ENCODE measurements at regions not wholly inside any gene's neighbourhood (a gene's known extent, or its start where the extent isn't known, plus 50 kb on each side); places are given as distances from the start of the nearest gene placed in this dataset.

- Histone ChIP-seq H3K9me1 (replicated peaks; ENCODE audit: control insufficient read depth, extremely low read depth, insufficient read depth, low read length) (no peaks in the 10 kb centered on the region), H3K36me3 (ENCODE audit: control insufficient read depth in 2 of 2, extremely low read depth in 1 of 2, insufficient read depth in 2 of 2, low read length in 2 of 2) (no peaks in the 10 kb centered on the region), H3K4me2 (ENCODE audit: insufficient read depth, low read length) (no peak overlapping the region), H3K27ac (ENCODE audit: insufficient read depth, low read depth, low read length) (no peak overlapping the region), H3K27me3 (ENCODE audit: control insufficient read depth in 2 of 2, insufficient read depth in 2 of 2, low read length in 2 of 2) (no peaks in the 10 kb centered on the region), H2AFZ (ENCODE audit: low read depth, low read length) (no peak overlapping the region), H3K9ac (replicated peaks; ENCODE audit: extremely low read depth, insufficient read depth, low read length) (no peak overlapping the region), H3K79me2 (ENCODE audit: control insufficient read depth, insufficient read depth, low read length) (no peaks in the 10 kb centered on the region), H3K4me3 (replicated peaks in 1 of 3; ENCODE audit: insufficient read depth in 1 of 3, low read depth in 1 of 3, low read length in 3 of 3) (no peak overlapping the region), H4K20me1 (replicated peaks; ENCODE audit: control insufficient read depth, extremely low read depth, insufficient read depth, low read length) (no peaks in the 10 kb centered on the region), H3K4me1 (ENCODE audit: control insufficient read depth, extremely low read depth, insufficient read depth, low read length) (peaks cover 26% of the 10 kb centered on the region), H3K9me3 (replicated peaks; ENCODE audit: control insufficient read depth, insufficient read depth, low read length) (no peaks in the 10 kb centered on the region)
- DNase-seq (ENCODE audit: low read depth, low spot score) (no peak), FAIRE-seq (no peak)
- no TSS peak for BruUV-seq (replicated peaks)
- dilution Hi-C loops (cut with MboI; ENCODE audit: extremely low pct_ligation_motif_present, low sequenced_read_pairs) = no loop called here
- POLR2A ChIA-PET = no interaction called here
- intact Hi-C loops (cut with micrococcal nuclease) = loop anchor here (10.0 kb wide), 1 partner anchor 498 kb away; the partner anchor contains the start of genes FGD6 and VEZT
- CTCF ChIA-PET = interaction anchor here (1.3 kb wide), 1 partner anchor 26 kb away, joined by 3 read pairs; no protein-coding TSS in a partner anchor
- TF ChIP-seq GATA2 (IDR thresholded peaks at IDR 0.05; ENCODE audit: insufficient read depth, insufficient read length, low read depth, low read length) = no peak
- no peak for TF ChIP-seq MAX (IDR thresholded peaks at IDR 0.05; ENCODE audit: insufficient read depth, insufficient read length)
Observed at GRCh38 chr12:94716339-94716738, 66.0 kb upstream of the TMCC3 start.

GRCh38 chr12:94714378-94715114 is 64.2 kb upstream of the TMCC3 start:
- Histone ChIP-seq H3K79me2 (ENCODE audit: control insufficient read depth, insufficient read depth, low read length) (no peaks in the 10 kb centered on the region), H3K36me3 (ENCODE audit: control insufficient read depth in 2 of 2, extremely low read depth in 1 of 2, insufficient read depth in 2 of 2, low read length in 2 of 2) (no peaks in the 10 kb centered on the region), H2AFZ (ENCODE audit: low read depth, low read length) (peak overlapping the region; percentile 18), H3K9me1 (replicated peaks; ENCODE audit: control insufficient read depth, extremely low read depth, insufficient read depth, low read length) (no peaks in the 10 kb centered on the region), H3K9ac (replicated peaks; ENCODE audit: extremely low read depth, insufficient read depth, low read length) (peak overlapping the region; percentile 66), H3K4me2 (ENCODE audit: insufficient read depth, low read length) (peak overlapping the region; percentile 45), H3K4me1 (ENCODE audit: control insufficient read depth, extremely low read depth, insufficient read depth, low read length) (peaks cover 26% of the 10 kb centered on the region), H3K27ac (ENCODE audit: insufficient read depth, low read depth, low read length) (peak overlapping the region; percentile 73), H3K9me3 (replicated peaks; ENCODE audit: control insufficient read depth, insufficient read depth, low read length) (no peaks in the 10 kb centered on the region), H3K4me3 (replicated peaks in 1 of 3; ENCODE audit: insufficient read depth in 1 of 3, low read depth in 1 of 3, low read length in 3 of 3) (no peak overlapping the region), H4K20me1 (replicated peaks; ENCODE audit: control insufficient read depth, extremely low read depth, insufficient read depth, low read length) (no peaks in the 10 kb centered on the region), H3K27me3 (ENCODE audit: control insufficient read depth in 2 of 2, insufficient read depth in 2 of 2, low read length in 2 of 2) (no peaks in the 10 kb centered on the region)
- BruUV-seq (replicated peaks) = TSS peak; percentile 37
- TF ChIP-seq JUN (IDR thresholded peaks at IDR 0.05; ENCODE audit: borderline replicate concordance, insufficient read depth, insufficient read length, low read depth) (peak; percentile 89), MYC (IDR thresholded peaks at IDR 0.05; ENCODE audit: low read depth, low read length) (no peak), GATA2 (IDR thresholded peaks at IDR 0.05; ENCODE audit: insufficient read depth, insufficient read length, low read depth, low read length) (peak; percentile 59), CTCF (IDR thresholded peaks at IDR 0.05; ENCODE audit: extremely low read depth in 1 of 2, insufficient read depth in 1 of 2, low read depth in 1 of 2, low read length in 2 of 2) (no peak), POLR2AphosphoS5 (IDR thresholded peaks at IDR 0.05; ENCODE audit: insufficient read depth, low read depth, low read length) (peak; percentile 64), FOS (IDR thresholded peaks at IDR 0.05; ENCODE audit: borderline replicate concordance, insufficient read depth, low read length) (peak; percentile 89), EZH2 (IDR thresholded peaks at IDR 0.05; ENCODE audit: borderline replicate concordance, low read depth, low read length, severe bottlenecking) (no peak), MAX (IDR thresholded peaks at IDR 0.05; ENCODE audit: insufficient read depth, insufficient read length) (peak; percentile 28), POLR2A (IDR thresholded peaks at IDR 0.05; ENCODE audit: low read depth, low read length) (no peak)
- DNase-seq (ENCODE audit: low read depth, low spot score) (peak; percentile 95), FAIRE-seq (peak; percentile 84)
- ChIA-PET CTCF (interaction anchor here (0.6 to 3.9 kb wide), 8 partner anchors 9 to 273 kb away, joined by 3 to 22 read pairs (median 3); no protein-coding TSS in a partner anchor), POLR2A (interaction anchor here (1.2 kb wide), 1 partner anchor 10 kb away, joined by 3 read pairs; no protein-coding TSS in a partner anchor)
- intact Hi-C loops (cut with micrococcal nuclease) (loop anchor here (1.0 to 10.0 kb wide), 10 partner anchors 10 to 500 kb away; partner anchors contain the start of genes FGD6, TMCC3 and VEZT), dilution Hi-C loops (cut with MboI; ENCODE audit: extremely low pct_ligation_motif_present, low sequenced_read_pairs) (no loop called here)
